ENCODE measurements at regions not wholly inside any gene's neighbourhood (a gene's known extent, or its start where the extent isn't known, plus 50 kb on each side); places are given as distances from the start of the nearest gene placed in this dataset.

DNA sequence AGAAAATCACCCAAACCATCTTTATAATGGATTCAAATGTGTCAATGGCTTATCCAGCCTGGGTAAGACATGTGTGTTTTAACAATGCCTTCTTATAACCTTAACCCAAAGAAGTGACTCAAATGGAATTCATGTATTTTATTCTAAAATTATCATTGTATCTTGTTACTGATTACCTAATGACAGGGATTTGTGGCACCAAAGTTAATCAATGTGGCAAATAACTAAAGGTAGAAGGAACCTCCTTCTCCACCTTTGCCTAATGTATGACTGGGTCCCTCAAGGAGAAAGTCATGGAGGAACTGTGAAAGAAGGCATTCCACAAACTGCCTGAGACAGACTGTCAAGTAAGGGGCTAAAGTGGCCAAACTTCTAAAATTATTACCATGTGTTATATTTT is 84.4 kb upstream of the ITGA1 start:
- TF ChIP-seq, protein P1, sequence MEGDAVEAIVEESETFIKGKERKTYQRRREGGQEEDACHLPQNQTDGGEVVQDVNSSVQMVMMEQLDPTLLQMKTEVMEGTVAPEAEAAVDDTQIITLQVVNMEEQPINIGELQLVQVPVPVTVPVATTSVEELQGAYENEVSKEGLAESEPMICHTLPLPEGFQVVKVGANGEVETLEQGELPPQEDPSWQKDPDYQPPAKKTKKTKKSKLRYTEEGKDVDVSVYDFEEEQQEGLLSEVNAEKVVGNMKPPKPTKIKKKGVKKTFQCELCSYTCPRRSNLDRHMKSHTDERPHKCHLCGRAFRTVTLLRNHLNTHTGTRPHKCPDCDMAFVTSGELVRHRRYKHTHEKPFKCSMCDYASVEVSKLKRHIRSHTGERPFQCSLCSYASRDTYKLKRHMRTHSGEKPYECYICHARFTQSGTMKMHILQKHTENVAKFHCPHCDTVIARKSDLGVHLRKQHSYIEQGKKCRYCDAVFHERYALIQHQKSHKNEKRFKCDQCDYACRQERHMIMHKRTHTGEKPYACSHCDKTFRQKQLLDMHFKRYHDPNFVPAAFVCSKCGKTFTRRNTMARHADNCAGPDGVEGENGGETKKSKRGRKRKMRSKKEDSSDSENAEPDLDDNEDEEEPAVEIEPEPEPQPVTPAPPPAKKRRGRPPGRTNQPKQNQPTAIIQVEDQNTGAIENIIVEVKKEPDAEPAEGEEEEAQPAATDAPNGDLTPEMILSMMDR (conservative IDR thresholded peaks at IDR 0.05; ENCODE audit: low read depth, low read length): no peak
- TF ChIP-seq EZH2 (IDR thresholded peaks at IDR 0.05; ENCODE audit: low read length, unreplicated experiment): no peak

All from PC-3 (cell line).